ENCODE measurements at regions not wholly inside any gene's neighbourhood (a gene's known extent, or its start where the extent isn't known, plus 50 kb on each side); places are given as distances from the start of the nearest gene placed in this dataset.

DNA sequence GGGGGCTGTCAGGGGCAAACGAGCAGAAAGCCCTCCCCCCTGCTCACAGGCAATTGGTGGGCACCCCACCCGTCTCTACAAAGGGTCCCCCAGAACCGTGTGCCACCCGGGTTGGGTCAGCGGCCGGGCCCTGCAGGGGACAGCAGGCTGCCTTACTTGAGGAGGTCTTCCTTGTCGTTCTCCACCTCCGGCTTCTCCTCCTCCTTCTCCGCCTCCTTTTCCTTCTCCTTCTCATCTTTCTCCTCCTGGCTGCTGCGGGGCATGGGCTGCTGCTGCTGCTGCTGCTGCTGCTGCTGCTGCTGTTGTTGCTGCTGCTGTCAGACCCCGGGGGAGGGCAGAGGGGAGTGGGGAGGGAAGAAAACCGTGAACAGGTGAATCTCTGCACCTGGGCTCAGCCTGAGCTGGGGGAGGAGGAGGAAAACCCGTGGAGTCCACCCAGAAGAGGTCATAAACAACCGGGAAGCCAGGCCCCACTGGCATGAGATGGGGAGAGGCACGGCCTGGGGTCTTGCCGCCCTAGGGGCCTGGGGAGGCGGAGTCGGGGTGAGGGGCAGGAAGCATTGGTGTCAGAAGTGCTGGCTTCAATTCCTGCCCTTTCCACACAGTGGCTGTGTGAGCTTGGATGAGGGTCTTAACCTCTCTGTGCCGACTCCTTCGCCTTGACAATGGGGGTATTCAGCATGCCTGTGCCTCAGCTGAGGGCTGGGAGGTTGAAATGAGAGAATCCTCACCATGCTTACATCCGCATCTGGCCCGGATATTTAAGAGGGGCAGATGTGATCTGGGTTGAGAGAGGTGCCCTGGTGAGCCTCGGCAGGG lies 107.6 kb downstream of the RFLNA start:
- TF ChIP-seq CTCF (IDR thresholded peaks at IDR 0.05), result no peak
- H3K27ac Mint-ChIP-seq, result no peak overlapping the region
- DNase-seq (no peak), ATAC-seq (ENCODE audit: low read depth) (no peak)
- peaks cover 70% of the 10 kb centered on the region for H3K36me3 Mint-ChIP-seq (ENCODE audit: low read depth)
- ChIA-PET POLR2A (no interaction called here), CTCF (no interaction called here)
- no peak overlapping the region for H3K4me3 Mint-ChIP-seq
- peaks cover 2% of the 10 kb centered on the region for H3K4me1 Mint-ChIP-seq
- H3K27me3 Mint-ChIP-seq, result no peaks in the 10 kb centered on the region
- intact Hi-C loops (cut with micrococcal nuclease), result no loop called here
- no peaks in the 10 kb centered on the region for H3K9me3 Mint-ChIP-seq

- peaks cover 2% of the 10 kb centered on the region for H3K4me1 Mint-ChIP-seq
- CTCF ChIA-PET, result no interaction called here
Observed at GRCh38 chr12:124401704-124402221, 106.9 kb downstream of the RFLNA start.

DNA sequence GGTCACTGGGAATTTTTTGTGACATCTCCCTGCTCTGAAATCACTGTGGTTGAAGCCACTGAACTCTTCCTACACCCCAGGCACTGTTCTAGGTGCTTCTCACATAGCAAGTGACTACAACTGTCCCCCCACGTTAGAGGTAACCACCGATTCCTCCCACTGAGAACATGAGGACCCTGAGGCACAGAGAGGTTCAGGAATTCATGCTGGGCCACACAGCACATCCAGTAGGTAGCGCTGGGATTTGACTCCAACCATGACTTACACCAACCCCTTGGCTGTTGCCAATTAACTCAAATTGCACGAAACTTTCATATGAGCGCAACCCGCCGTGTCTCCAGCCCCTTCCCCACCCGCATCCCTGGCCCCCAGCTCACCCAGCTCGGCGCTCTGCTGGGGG lies 105.2 kb downstream of the RFLNA start:
- CTCF ChIA-PET, result interaction anchor here (1.0 kb wide), 2 partner anchors 9 to 52 kb away, joined by 3 to 5 read pairs; no protein-coding TSS in a partner anchor
- intact Hi-C loops (cut with micrococcal nuclease), result no loop called here
- TF ChIP-seq CTCF (IDR thresholded peaks at IDR 0.05), result no peak
- ATAC-seq (ENCODE audit: low read depth) (no peak), DNase-seq (no peak)
- peaks cover 2% of the 10 kb centered on the region for H3K4me1 Mint-ChIP-seq
- no peak overlapping the region for H3K27ac Mint-ChIP-seq
- POLR2A ChIA-PET, result no interaction called here
- H3K4me3 Mint-ChIP-seq, result no peak overlapping the region
- H3K9me3 Mint-ChIP-seq, result no peaks in the 10 kb centered on the region
- no peaks in the 10 kb centered on the region for H3K27me3 Mint-ChIP-seq
- peaks cover 75% of the 10 kb centered on the region for H3K36me3 Mint-ChIP-seq (ENCODE audit: low read depth)

More at GRCh38 chr12:124401704-124402221, 106.9 kb downstream of the RFLNA start:
- DNase-seq, result no peak
- ATAC-seq (ENCODE audit: low read depth), result no peak
- POLR2A ChIA-PET, result interaction anchor here (0.8 kb wide), 1 partner anchor 52 kb away, joined by 3 read pairs; no protein-coding TSS in a partner anchor
- Mint-ChIP-seq H3K27ac (no peak overlapping the region), H3K4me3 (no peak overlapping the region), H3K27me3 (no peaks in the 10 kb centered on the region), H3K36me3 (ENCODE audit: low read depth) (peaks cover 68% of the 10 kb centered on the region), H3K9me3 (no peaks in the 10 kb centered on the region)
- intact Hi-C loops (cut with micrococcal nuclease), result no loop called here
- no peak for TF ChIP-seq CTCF (IDR thresholded peaks at IDR 0.05)

DNA sequence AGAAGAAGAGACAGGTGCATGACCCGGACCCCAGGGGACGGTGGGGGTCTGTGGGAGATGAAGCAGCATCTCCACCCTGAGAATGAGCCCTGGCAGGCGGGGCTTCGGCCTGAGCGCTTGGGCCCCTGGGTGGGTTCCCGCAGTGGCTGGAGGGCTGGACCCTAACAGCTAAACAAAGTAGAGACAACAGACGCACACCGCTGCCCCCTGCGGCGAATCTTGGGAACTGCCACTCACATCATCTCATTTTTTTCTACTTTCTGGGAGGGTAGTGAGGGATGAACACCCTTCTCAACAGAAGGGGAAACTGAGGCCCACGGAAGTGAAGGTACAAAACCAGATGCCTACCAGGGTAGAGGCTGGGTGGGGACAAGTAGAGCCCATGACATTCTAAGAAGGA lies 104.7 kb downstream of the RFLNA start:
- intact Hi-C loops (cut with micrococcal nuclease), result loop anchor here (10.0 kb wide), 1 partner anchor 505 kb away; no protein-coding TSS in a partner anchor
- ChIA-PET CTCF (interaction anchor here (1.0 kb wide), 2 partner anchors 9 to 51 kb away, joined by 3 to 5 read pairs; no protein-coding TSS in a partner anchor), POLR2A (no interaction called here)
- Mint-ChIP-seq H3K4me1 (peaks cover 2% of the 10 kb centered on the region), H3K27ac (no peak overlapping the region), H3K27me3 (no peaks in the 10 kb centered on the region), H3K4me3 (no peak overlapping the region), H3K9me3 (no peaks in the 10 kb centered on the region), H3K36me3 (ENCODE audit: low read depth) (peaks cover 75% of the 10 kb centered on the region)
- ATAC-seq (ENCODE audit: low read depth) (peak; percentile 58), DNase-seq (peak; percentile 26)
- no peak for TF ChIP-seq CTCF (IDR thresholded peaks at IDR 0.05)

- POLR2A ChIA-PET, result no interaction called here
- H3K27ac Mint-ChIP-seq, result no peak overlapping the region
- intact Hi-C loops (cut with micrococcal nuclease), result loop anchor here (10.0 kb wide), 1 partner anchor 506 kb away; no protein-coding TSS in a partner anchor
Observed at GRCh38 chr12:124398578-124399227, 103.8 kb downstream of the RFLNA start.

More at GRCh38 chr12:124398578-124399227, 103.8 kb downstream of the RFLNA start:
- H3K36me3 Mint-ChIP-seq (ENCODE audit: low read depth), result peaks cover 83% of the 10 kb centered on the region
- DNase-seq (no peak), ATAC-seq (ENCODE audit: low read depth) (no peak)
- CTCF ChIA-PET, result no interaction called here
- peaks cover 2% of the 10 kb centered on the region for H3K4me1 Mint-ChIP-seq
- no peaks in the 10 kb centered on the region for H3K9me3 Mint-ChIP-seq
- H3K27me3 Mint-ChIP-seq, result no peaks in the 10 kb centered on the region
- TF ChIP-seq CTCF (IDR thresholded peaks at IDR 0.05), result no peak
- H3K4me3 Mint-ChIP-seq, result no peak overlapping the region

All from activated B cell treated with CpG ODN at 0.5 μM for 24 hours (primary cell).